Prostate gland (tissue), 2 donors: ENCODE measurements at regions not wholly inside any gene's neighbourhood (a gene's known extent, or its start where the extent isn't known, plus 50 kb on each side); places are given as distances from the start of the nearest gene placed in this dataset.

Experiments used
- POLR2AphosphoS5 ChIP-seq: sonication (generic); formaldehyde crosslinking; IDR thresholded peaks from one replicate; pipeline ENCODE4 v1.6.1; 2017; ENCODE audit warnings: antibody characterized with exemption
- TF ChIP-seq, protein P1 (sequence below), 4 experiments: fragments of 200-600 bp in 2 of 4; fragments of 450-650 bp in 2 of 4; sonication (generic) in 2 of 4; IDR thresholded peaks; 1 replicate in 3 of 4; 2 replicates in 1 of 4; pipeline ENCODE4 v1.5.1; 2016 to 2019; ENCODE audit warnings: antibody characterized with exemption in 4 of 4, mild to moderate bottlenecking in 2 of 4, moderate library complexity in 2 of 4

- TF ChIP-seq, protein P1, sequence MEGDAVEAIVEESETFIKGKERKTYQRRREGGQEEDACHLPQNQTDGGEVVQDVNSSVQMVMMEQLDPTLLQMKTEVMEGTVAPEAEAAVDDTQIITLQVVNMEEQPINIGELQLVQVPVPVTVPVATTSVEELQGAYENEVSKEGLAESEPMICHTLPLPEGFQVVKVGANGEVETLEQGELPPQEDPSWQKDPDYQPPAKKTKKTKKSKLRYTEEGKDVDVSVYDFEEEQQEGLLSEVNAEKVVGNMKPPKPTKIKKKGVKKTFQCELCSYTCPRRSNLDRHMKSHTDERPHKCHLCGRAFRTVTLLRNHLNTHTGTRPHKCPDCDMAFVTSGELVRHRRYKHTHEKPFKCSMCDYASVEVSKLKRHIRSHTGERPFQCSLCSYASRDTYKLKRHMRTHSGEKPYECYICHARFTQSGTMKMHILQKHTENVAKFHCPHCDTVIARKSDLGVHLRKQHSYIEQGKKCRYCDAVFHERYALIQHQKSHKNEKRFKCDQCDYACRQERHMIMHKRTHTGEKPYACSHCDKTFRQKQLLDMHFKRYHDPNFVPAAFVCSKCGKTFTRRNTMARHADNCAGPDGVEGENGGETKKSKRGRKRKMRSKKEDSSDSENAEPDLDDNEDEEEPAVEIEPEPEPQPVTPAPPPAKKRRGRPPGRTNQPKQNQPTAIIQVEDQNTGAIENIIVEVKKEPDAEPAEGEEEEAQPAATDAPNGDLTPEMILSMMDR (IDR thresholded peaks at IDR 0.05) = no peak
- no peak for TF ChIP-seq POLR2AphosphoS5
Measured at GRCh38 chr12:58388261-58388660, 446.9 kb downstream of the ATP23 start.
